MCF 10A (cell line): ENCODE measurements at regions not wholly inside any gene's neighbourhood (a gene's known extent, or its start where the extent isn't known, plus 50 kb on each side); places are given as distances from the start of the nearest gene placed in this dataset.

Source experiments
- BruUV-seq: library from RNA; stranded (reverse); fragments of 400-500 nt; replicated peaks from 2 replicates; lab custom pipeline; 2021; lab: Mats Ljungman, UMichigan
- CTCF ChIA-PET: fragments of 300-600 bp; sonication (Branson Sonifier 250); formaldehyde crosslinking; extraction: SDS; loops from one replicate; lab custom pipeline; 2021; ENCODE audit warnings: antibody characterized with exemption, inconsistent platforms; lab: Yijun Ruan, JAX
- POLR2A ChIA-PET: fragments of 300-600, 350-650 bp; sonication (Branson Sonifier 250); formaldehyde crosslinking; extraction: SDS; loops from one replicate; lab custom pipeline; 2020; ENCODE audit warnings: antibody characterized with exemption, inconsistent platforms; lab: Yijun Ruan, JAX
- DNase-seq: peaks from one replicate; pipeline ENCODE4 v3.0.0-alpha.2; 2018; ENCODE audit not compliant: unreplicated experiment
- H3K27ac Mint-ChIP-seq: one replicate; pipeline ENCODE4 v1.8.0; 2022; ENCODE audit warnings: mild to moderate bottlenecking, low read depth, mixed read lengths; ENCODE audit not compliant: unreplicated experiment
- H3K27me3 Mint-ChIP-seq: one replicate; pipeline ENCODE4 v1.8.0; 2022; ENCODE audit warnings: mixed read lengths; ENCODE audit not compliant: insufficient read depth, unreplicated experiment
- H3K36me3 Mint-ChIP-seq: one replicate; pipeline ENCODE4 v1.8.0; 2022; ENCODE audit warnings: mild to moderate bottlenecking, moderate library complexity, mixed read lengths; ENCODE audit not compliant: insufficient read depth, unreplicated experiment
- H3K4me1 Mint-ChIP-seq: one replicate; pipeline ENCODE4 v1.8.0; 2022; ENCODE audit warnings: mixed read lengths; ENCODE audit not compliant: insufficient read depth, unreplicated experiment
- H3K4me3 Mint-ChIP-seq: one replicate; pipeline ENCODE4 v1.8.0; 2022; ENCODE audit warnings: mild to moderate bottlenecking, moderate library complexity, mixed read lengths; ENCODE audit not compliant: unreplicated experiment
- H3K9me3 Mint-ChIP-seq: one replicate; pipeline ENCODE4 v1.8.0; 2022; ENCODE audit warnings: mixed read lengths; ENCODE audit not compliant: unreplicated experiment
- intact Hi-C: fragments of 100-400 bp; cut with micrococcal nuclease; formaldehyde crosslinking; loops from 2 replicates; pipeline ENCODE4 v1.14.1; 2022
- TF ChIP-seq, protein P1 (sequence below): fragments of 200-600 bp; IDR thresholded peaks from one replicate; pipeline ENCODE4 v1.8.0; 2022; ENCODE audit warnings: antibody characterized with exemption, mild to moderate bottlenecking; ENCODE audit not compliant: unreplicated experiment

DNA sequence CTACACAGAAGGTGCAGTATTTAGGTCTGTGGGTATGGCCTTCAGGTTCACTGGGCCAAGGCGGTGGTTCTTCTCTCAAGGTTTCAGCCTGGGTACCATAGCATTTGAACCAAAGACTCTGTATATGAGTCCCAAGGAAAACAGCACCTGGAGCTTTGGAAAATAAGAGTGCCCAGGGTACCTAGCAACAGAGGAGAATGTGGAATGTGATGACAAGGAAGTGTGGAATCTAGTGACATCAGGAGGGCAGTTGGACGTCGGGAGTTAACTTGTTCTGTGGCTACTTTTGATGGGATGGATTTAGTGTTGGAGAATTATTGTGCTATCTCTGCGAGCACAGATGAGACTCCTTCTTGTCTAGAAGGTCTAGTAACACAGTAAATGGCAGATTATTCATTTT lies 201.2 kb downstream of the NOL4 start:
- ChIA-PET CTCF (interaction anchor here (0.7 kb wide), 1 partner anchor 181 kb away, joined by 3 read pairs; no protein-coding TSS in a partner anchor), POLR2A (no interaction called here)
- TF ChIP-seq, protein P1, sequence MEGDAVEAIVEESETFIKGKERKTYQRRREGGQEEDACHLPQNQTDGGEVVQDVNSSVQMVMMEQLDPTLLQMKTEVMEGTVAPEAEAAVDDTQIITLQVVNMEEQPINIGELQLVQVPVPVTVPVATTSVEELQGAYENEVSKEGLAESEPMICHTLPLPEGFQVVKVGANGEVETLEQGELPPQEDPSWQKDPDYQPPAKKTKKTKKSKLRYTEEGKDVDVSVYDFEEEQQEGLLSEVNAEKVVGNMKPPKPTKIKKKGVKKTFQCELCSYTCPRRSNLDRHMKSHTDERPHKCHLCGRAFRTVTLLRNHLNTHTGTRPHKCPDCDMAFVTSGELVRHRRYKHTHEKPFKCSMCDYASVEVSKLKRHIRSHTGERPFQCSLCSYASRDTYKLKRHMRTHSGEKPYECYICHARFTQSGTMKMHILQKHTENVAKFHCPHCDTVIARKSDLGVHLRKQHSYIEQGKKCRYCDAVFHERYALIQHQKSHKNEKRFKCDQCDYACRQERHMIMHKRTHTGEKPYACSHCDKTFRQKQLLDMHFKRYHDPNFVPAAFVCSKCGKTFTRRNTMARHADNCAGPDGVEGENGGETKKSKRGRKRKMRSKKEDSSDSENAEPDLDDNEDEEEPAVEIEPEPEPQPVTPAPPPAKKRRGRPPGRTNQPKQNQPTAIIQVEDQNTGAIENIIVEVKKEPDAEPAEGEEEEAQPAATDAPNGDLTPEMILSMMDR: no peak
- no peaks in the 10 kb centered on the region for H3K36me3 Mint-ChIP-seq
- peaks cover 8% of the 10 kb centered on the region for H3K9me3 Mint-ChIP-seq
- no peak overlapping the region for H3K4me3 Mint-ChIP-seq
- no peaks in the 10 kb centered on the region for H3K4me1 Mint-ChIP-seq
- H3K27ac Mint-ChIP-seq: no peak overlapping the region
- peak; percentile 3 for DNase-seq
- intact Hi-C loops: no loop called here
- BruUV-seq: no TSS peak
- no peaks in the 10 kb centered on the region for H3K27me3 Mint-ChIP-seq

- no TSS peak for BruUV-seq
- Mint-ChIP-seq H3K36me3 (no peaks in the 10 kb centered on the region), H3K27ac (no peak overlapping the region), H3K4me3 (no peak overlapping the region), H3K27me3 (no peaks in the 10 kb centered on the region), H3K9me3 (peaks cover 13% of the 10 kb centered on the region), H3K4me1 (no peaks in the 10 kb centered on the region)
- TF ChIP-seq, protein P1: no peak
- CTCF ChIA-PET: no interaction called here
- intact Hi-C loops: no loop called here
- DNase-seq: no peak
- POLR2A ChIA-PET: no interaction called here
These were observed 206.4 kb downstream of the NOL4 start for GRCh38 chr18:34018336-34018735.

- no peak overlapping the region for H3K4me3 Mint-ChIP-seq
- no peak overlapping the region for H3K27ac Mint-ChIP-seq
- ChIA-PET POLR2A (no interaction called here), CTCF (no interaction called here)
- peaks cover 21% of the 10 kb centered on the region for H3K9me3 Mint-ChIP-seq
- no peak for DNase-seq
- TF ChIP-seq, protein P1: no peak
- H3K27me3 Mint-ChIP-seq: no peaks in the 10 kb centered on the region
- intact Hi-C loops: no loop called here
- H3K4me1 Mint-ChIP-seq: no peaks in the 10 kb centered on the region
- BruUV-seq: no TSS peak
- H3K36me3 Mint-ChIP-seq: no peaks in the 10 kb centered on the region
These were observed 221.0 kb downstream of the NOL4 start for GRCh38 chr18:34003687-34004086.

- Mint-ChIP-seq H3K36me3 (no peaks in the 10 kb centered on the region), H3K27ac (no peak overlapping the region), H3K4me1 (no peaks in the 10 kb centered on the region), H3K9me3 (peaks cover 28% of the 10 kb centered on the region), H3K4me3 (no peak overlapping the region), H3K27me3 (no peaks in the 10 kb centered on the region)
- ChIA-PET CTCF (no interaction called here), POLR2A (no interaction called here)
- DNase-seq: no peak
- TF ChIP-seq, protein P1: no peak
- no TSS peak for BruUV-seq
- intact Hi-C loops: no loop called here
These were observed 222.6 kb downstream of the NOL4 start for GRCh38 chr18:34002130-34002529.
